Gastroesophageal sphincter (tissue), 4 donors: ENCODE measurements at regions not wholly inside any gene's neighbourhood (a gene's known extent, or its start where the extent isn't known, plus 50 kb on each side); places are given as distances from the start of the nearest gene placed in this dataset.

Source experiments
- ATAC-seq: fragments of 150-250 bp; one replicate; pipeline ENCODE4 v1.9.1; 2016; ENCODE audit warnings: mild to moderate bottlenecking, moderate library complexity
- H3K27ac ChIP-seq, 4 donors: fragments of 200-600 bp; sonication (generic) in 3 of 4; 1 replicate in 3 of 4; 2 replicates in 1 of 4; pipeline ENCODE4 v1.5.1; 2016 to 2019
- H3K27me3 ChIP-seq: fragments of 200-600 bp; sonication (generic); one replicate; pipeline ENCODE4 v1.5.1; 2019
- H3K36me3 ChIP-seq, 2 donors: fragments of 200-600 bp; sonication (generic); one replicate each; pipeline ENCODE4 v1.5.1; 2019; ENCODE audit warnings: control low read depth in 1 of 2
- H3K4me1 ChIP-seq, 3 donors: fragments of 200-600 bp; sonication (generic); 1 replicate in 2 of 3; 2 replicates in 1 of 3; pipeline ENCODE4 v1.5.1; 2016 to 2019; ENCODE audit warnings: control low read depth in 2 of 3
- H3K4me3 ChIP-seq, 2 donors: fragments of 200-600 bp; sonication (generic); one replicate each; pipeline ENCODE4 v1.5.1; 2019; ENCODE audit warnings: mild to moderate bottlenecking in 1 of 2, moderate library complexity in 1 of 2
- H3K9me3 ChIP-seq, 3 donors: fragments of 200-600 bp; sonication (generic); one replicate each; pipeline ENCODE4 v1.5.1; 2017 to 2019; ENCODE audit warnings: control low read depth in 2 of 3
- CTCF ChIP-seq, 4 experiments: fragments of 200-600 bp in 2 of 4; fragments of 450-650 bp in 2 of 4; sonication (generic) in 1 of 4; IDR thresholded peaks; one replicate each; pipeline ENCODE4 v1.5.1; 2017 to 2019; ENCODE audit warnings: antibody characterized with exemption in 4 of 4, mild to moderate bottlenecking in 2 of 4, moderate library complexity in 2 of 4
- EP300 ChIP-seq: sonication (generic); formaldehyde crosslinking; IDR thresholded peaks from one replicate; pipeline ENCODE4 v1.6.1; 2017; ENCODE audit warnings: antibody characterized with exemption, mild to moderate bottlenecking
- POLR2A ChIP-seq, 2 donors: fragments of 450-650 bp; IDR thresholded peaks; one replicate each; pipeline ENCODE4 v1.6.1; 2017; ENCODE audit warnings: antibody characterized with exemption in 2 of 2, mild to moderate bottlenecking in 2 of 2, moderate library complexity in 1 of 2
- POLR2AphosphoS5 ChIP-seq: sonication (generic); formaldehyde crosslinking; IDR thresholded peaks from one replicate; pipeline ENCODE4 v1.6.1; 2017; ENCODE audit warnings: antibody characterized with exemption
- WGBS, 2 donors: methylation state at CpG; one replicate each; pipeline ENCODE4 v1.1.5; 2018; ENCODE audit warnings: low coverage in 1 of 2; 5-methylcytosine and 5-hydroxymethylcytosine counted together

DNA sequence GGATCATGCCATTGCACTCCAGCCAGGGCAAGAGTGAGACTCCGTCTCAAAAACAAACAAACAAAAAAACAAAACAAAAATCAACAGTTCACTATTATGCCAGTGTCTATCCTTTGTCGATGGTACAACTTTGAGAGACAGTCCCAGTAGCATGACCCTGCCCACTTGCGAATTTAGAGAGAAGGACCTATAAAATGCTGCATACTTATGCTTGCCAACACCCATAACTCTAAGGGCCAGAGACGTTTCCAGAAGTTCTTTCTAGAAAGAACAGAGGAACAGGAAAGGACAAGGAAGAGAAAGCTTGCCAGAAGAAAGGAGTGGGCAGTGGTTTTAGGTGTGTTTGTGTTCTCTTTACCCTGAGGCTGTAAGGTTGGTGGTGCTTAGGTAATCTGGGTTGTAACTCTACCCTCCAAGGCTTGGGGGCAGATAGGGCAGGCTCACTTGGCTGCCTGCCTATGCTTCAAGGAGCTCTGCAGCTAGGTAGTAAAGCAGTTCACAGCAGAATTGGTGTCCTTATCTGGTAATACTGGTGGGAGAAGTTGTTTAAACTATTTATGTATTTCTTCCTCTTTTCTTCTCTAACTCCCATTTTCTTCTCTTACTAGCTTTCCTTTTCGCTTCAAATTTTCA is 50.6 kb upstream of the SPPL2A start:
- no peaks in the 10 kb centered on the region for H3K4me1 ChIP-seq
- H3K9me3 ChIP-seq = no peaks in the 10 kb centered on the region
- no peaks in the 10 kb centered on the region for H3K27me3 ChIP-seq
- 62 to 74% methylated on average over 3 to 5 of the region's 5 CpGs for WGBS, 2 donors
- ATAC-seq = no peak
- no peaks in the 10 kb centered on the region for H3K36me3 ChIP-seq
- no peak overlapping the region for H3K4me3 ChIP-seq
- TF ChIP-seq CTCF (IDR thresholded peaks at IDR 0.05) (no peak), POLR2AphosphoS5 (no peak), EP300 (no peak), POLR2A (IDR thresholded peaks at IDR 0.05) (no peak)
- H3K27ac ChIP-seq = no peak overlapping the region
